ENCODE measurements at regions not wholly inside any gene's neighbourhood (a gene's known extent, or its start where the extent isn't known, plus 50 kb on each side); places are given as distances from the start of the nearest gene placed in this dataset.

DNA sequence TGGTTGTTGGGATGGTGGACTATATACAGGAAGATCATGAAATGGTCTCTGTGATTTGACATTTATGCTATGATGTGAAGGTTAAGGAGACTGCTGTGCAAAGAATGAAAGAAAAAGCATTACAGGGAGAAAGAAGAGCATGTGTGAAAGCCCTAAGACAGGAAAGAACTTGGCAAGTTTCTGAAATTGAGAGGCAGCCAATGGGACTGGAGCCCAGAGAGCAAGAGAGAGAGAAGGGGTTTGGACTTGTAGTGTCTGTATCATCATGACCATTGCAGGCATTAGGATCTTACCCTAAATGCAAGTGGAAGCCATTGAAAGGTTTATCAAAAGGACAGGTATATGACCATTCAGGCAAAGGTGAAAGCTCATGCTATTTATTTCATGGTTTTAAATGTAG is 147.1 kb downstream of the NAA11 start:
- Histone ChIP-seq H3K36me3 (no peaks in the 10 kb centered on the region), H3K4me3 (no peak overlapping the region), H3K9me3 (no peaks in the 10 kb centered on the region), H3K27me3 (replicated peaks in 1 of 7) (no peaks in the 10 kb centered on the region), H3K27ac (no peak overlapping the region), H3K4me1 (no peaks in the 10 kb centered on the region)
- intact Hi-C loops (cut with DNase I; ENCODE audit: low total_unique reads) = no loop called here
- no peak for TF ChIP-seq POLR2AphosphoS5 (IDR thresholded peaks at IDR 0.05)
- TF ChIP-seq POLR2A (IDR thresholded peaks at IDR 0.05) = no peak
- TF ChIP-seq, protein P1, sequence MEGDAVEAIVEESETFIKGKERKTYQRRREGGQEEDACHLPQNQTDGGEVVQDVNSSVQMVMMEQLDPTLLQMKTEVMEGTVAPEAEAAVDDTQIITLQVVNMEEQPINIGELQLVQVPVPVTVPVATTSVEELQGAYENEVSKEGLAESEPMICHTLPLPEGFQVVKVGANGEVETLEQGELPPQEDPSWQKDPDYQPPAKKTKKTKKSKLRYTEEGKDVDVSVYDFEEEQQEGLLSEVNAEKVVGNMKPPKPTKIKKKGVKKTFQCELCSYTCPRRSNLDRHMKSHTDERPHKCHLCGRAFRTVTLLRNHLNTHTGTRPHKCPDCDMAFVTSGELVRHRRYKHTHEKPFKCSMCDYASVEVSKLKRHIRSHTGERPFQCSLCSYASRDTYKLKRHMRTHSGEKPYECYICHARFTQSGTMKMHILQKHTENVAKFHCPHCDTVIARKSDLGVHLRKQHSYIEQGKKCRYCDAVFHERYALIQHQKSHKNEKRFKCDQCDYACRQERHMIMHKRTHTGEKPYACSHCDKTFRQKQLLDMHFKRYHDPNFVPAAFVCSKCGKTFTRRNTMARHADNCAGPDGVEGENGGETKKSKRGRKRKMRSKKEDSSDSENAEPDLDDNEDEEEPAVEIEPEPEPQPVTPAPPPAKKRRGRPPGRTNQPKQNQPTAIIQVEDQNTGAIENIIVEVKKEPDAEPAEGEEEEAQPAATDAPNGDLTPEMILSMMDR (IDR thresholded peaks at IDR 0.05 in 8 of 11, conservative IDR thresholded peaks at IDR 0.05 in 3 of 11) = no peak
- DNase-seq = no peak

- intact Hi-C loops (cut with DNase I; ENCODE audit: low total_unique reads) = no loop called here
- H3K27ac ChIP-seq = no peak overlapping the region
- H3K36me3 ChIP-seq = no peaks in the 10 kb centered on the region
- no peaks in the 10 kb centered on the region for H3K4me1 ChIP-seq
- DNase-seq = no peak
- no peaks in the 10 kb centered on the region for H3K9me3 ChIP-seq
- H3K4me3 ChIP-seq = no peak overlapping the region
- TF ChIP-seq, protein P1 (IDR thresholded peaks at IDR 0.05 in 8 of 11, conservative IDR thresholded peaks at IDR 0.05 in 3 of 11) = no peak
- no peak for TF ChIP-seq POLR2A (IDR thresholded peaks at IDR 0.05)
- TF ChIP-seq POLR2AphosphoS5 (IDR thresholded peaks at IDR 0.05) = no peak
- H3K27me3 ChIP-seq (replicated peaks in 1 of 7) = no peaks in the 10 kb centered on the region
These were observed 148.5 kb downstream of the NAA11 start for GRCh38 chr4:79177388-79177787.

DNA sequence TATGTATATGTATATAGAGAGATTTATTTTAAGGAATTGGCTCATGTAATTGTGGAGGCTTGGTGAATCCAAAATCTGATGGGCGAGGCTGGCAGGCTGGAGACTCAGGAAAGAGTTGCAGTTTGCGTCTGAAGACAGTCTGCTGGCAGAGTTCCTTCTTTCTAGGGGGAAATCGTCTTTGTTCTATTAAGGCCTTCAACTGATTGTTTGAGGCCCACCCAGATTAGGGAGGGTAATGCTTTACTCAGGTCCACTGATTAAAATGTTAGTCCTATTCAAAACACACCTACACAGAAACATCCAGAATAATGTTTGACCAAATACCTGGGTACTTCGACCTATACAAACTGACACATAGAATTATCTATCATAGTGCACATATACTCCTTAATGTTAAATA is 149.5 kb downstream of the NAA11 start:
- 77 to 89% (median 82%) methylated on average over 4 of the region's 4 CpGs for WGBS, 5 donors
- Histone ChIP-seq H3K27ac (no peak overlapping the region), H3K4me1 (no peaks in the 10 kb centered on the region), H3K9me3 (no peaks in the 10 kb centered on the region), H3K36me3 (no peaks in the 10 kb centered on the region), H3K4me3 (no peak overlapping the region), H3K27me3 (replicated peaks in 1 of 7) (no peaks in the 10 kb centered on the region)
- intact Hi-C loops (cut with DNase I; ENCODE audit: low total_unique reads) = no loop called here
- TF ChIP-seq, protein P1 (IDR thresholded peaks at IDR 0.05 in 8 of 11, conservative IDR thresholded peaks at IDR 0.05 in 3 of 11) = no peak
- TF ChIP-seq POLR2AphosphoS5 (IDR thresholded peaks at IDR 0.05) (no peak), POLR2A (IDR thresholded peaks at IDR 0.05) (no peak)
- DNase-seq = no peak

GRCh38 chr4:79175716-79176115 is 150.1 kb downstream of the NAA11 start:
- H3K9me3 ChIP-seq = no peaks in the 10 kb centered on the region
- H3K27ac ChIP-seq = no peak overlapping the region
- DNase-seq = no peak
- no peaks in the 10 kb centered on the region for H3K4me1 ChIP-seq
- H3K27me3 ChIP-seq (replicated peaks in 1 of 7) = no peaks in the 10 kb centered on the region
- H3K4me3 ChIP-seq = no peak overlapping the region
- intact Hi-C loops (cut with DNase I; ENCODE audit: low total_unique reads) = no loop called here
- H3K36me3 ChIP-seq = no peaks in the 10 kb centered on the region
- no peak for TF ChIP-seq POLR2A (IDR thresholded peaks at IDR 0.05)
- TF ChIP-seq POLR2AphosphoS5 (IDR thresholded peaks at IDR 0.05) = no peak
- TF ChIP-seq, protein P1 (IDR thresholded peaks at IDR 0.05 in 8 of 11, conservative IDR thresholded peaks at IDR 0.05 in 3 of 11) = no peak
